22Rv1 (cell line): ENCODE measurements at regions not wholly inside any gene's neighbourhood (a gene's known extent, or its start where the extent isn't known, plus 50 kb on each side); places are given as distances from the start of the nearest gene placed in this dataset.
"Not testable (repeated sequence)": the region's sequence is repeated elsewhere in the genome, so short reads cannot be mapped to it uniquely, and the experiment has no call there.

ENCODE experiments used
- H3K27ac ChIP-seq: fragments of 450-650 bp; 2 replicates; pipeline ENCODE4 v1.5.1; 2017
- ZFX ChIP-seq: fragments of 450-650 bp; IDR thresholded peaks from 2 replicates; pipeline ENCODE4 v1.6.1; 2017; ENCODE audit warnings: antibody characterized with exemption, borderline replicate concordance
- TF ChIP-seq, protein P1 (sequence below): fragments of 450-650 bp; IDR thresholded peaks from 2 replicates; pipeline ENCODE4 v1.5.1; 2017; ENCODE audit warnings: mild to moderate bottlenecking

DNA sequence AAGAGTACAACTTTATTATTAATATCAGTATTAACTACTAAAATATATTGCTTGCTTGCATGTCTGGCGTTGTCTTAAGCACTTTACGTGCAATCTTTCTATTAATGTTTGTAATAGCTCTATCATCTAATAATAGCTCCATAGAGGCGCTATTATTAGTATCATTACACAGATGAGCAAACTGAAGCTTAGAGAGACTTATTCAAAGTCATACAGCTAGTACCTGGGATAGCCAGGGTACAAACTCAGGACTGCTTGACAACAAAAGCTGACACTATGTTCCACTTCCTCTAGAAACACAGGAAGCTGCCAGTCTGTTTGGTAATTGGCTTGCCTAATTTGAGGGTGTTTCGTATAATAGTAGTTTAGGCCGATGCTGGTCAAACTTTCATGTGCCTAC, 523.2 kb downstream of the RMST start:
- no peak overlapping the region for H3K27ac ChIP-seq
- TF ChIP-seq ZFX = no peak
- TF ChIP-seq, protein P1, sequence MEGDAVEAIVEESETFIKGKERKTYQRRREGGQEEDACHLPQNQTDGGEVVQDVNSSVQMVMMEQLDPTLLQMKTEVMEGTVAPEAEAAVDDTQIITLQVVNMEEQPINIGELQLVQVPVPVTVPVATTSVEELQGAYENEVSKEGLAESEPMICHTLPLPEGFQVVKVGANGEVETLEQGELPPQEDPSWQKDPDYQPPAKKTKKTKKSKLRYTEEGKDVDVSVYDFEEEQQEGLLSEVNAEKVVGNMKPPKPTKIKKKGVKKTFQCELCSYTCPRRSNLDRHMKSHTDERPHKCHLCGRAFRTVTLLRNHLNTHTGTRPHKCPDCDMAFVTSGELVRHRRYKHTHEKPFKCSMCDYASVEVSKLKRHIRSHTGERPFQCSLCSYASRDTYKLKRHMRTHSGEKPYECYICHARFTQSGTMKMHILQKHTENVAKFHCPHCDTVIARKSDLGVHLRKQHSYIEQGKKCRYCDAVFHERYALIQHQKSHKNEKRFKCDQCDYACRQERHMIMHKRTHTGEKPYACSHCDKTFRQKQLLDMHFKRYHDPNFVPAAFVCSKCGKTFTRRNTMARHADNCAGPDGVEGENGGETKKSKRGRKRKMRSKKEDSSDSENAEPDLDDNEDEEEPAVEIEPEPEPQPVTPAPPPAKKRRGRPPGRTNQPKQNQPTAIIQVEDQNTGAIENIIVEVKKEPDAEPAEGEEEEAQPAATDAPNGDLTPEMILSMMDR = no peak

DNA sequence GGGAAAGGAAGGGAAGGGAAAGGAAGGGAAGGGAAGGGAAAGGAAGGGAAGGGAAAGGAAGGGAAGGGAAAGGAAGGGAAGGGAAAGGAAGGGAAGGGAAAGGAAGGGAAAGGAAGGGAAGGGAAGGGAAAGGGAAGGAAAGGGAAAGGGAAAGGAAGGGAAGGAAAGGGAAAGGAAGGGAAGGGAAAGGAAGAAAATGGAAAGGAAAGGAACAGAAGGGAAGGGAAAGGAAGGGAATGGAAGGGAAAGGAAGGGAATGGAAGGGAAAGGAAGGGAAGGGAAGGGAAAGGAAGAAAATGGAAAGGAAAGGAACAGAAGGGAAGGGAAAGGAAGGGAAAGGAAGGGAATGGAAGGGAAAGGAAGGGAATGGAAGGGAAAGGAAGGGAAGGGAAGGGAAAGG, 526.0 kb downstream of the RMST start:
- not testable (repeated sequence) for H3K27ac ChIP-seq

DNA sequence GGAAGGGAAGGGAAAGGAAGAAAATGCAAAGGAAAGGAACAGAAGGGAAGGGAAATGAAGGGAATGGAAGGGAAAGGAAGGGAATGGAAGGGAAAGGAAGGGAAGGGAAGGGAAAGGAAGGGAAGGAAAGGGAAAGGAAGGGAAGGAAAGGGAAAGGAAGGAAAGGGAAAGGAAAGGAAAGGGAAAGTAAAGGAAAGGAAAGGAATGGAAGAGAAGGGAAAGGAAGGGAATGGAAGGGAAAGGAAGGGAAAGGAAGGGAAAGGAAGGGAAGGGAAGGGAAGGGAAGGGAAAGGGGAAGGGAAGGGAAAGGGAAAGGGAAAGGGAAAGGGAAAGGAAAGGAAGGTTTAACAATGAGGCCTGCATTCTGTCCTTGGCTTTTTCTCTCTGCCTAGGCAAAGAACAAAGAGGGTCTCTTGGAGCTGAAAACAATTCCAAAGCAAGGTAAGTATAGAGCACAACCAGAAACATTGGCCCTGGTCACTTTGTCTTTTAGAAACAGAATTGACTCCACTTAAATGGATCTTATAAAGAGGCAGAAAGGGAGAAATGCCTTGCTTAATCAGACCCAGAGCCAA, 525.9 kb upstream of the TMPO start:
- no peak for TF ChIP-seq ZFX
- TF ChIP-seq, protein P1 = no peak
- H3K27ac ChIP-seq = no peak overlapping the region

DNA sequence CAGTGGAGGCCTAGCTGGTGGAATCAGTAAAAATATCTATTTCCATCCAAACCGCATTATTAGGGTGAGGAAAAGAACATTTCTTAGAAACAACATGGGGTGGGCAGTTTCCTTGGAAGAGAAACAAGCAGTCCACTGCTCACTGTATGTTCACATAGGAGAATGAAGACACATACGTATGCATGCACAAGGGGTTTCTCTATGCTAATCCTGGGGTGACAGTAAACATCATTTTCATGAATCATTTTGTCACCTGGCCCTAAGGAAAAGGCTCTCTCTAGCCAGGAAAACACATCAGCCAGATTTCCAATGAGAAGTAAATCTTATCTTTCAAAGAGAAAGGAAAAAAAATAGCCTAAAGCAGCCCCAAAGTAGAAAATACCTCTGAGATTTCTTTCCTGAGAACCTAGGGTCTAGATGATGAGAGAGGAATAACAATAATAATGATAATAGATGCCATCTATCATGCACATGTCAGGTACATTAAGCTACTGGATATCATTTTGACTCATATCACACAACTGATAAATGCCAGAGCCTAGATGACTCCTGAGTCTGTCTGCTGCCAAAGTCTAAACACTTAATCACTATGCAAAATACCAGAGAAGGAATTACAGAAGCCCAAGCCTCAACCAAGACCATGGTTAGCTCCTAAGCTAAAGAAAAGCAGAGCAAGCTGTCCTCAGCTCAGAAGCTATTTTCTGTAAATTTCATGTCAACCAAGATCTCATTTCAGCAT, 520.5 kb upstream of the TMPO start:
- TF ChIP-seq ZFX = no peak
- TF ChIP-seq, protein P1 = no peak
- no peak overlapping the region for H3K27ac ChIP-seq

DNA sequence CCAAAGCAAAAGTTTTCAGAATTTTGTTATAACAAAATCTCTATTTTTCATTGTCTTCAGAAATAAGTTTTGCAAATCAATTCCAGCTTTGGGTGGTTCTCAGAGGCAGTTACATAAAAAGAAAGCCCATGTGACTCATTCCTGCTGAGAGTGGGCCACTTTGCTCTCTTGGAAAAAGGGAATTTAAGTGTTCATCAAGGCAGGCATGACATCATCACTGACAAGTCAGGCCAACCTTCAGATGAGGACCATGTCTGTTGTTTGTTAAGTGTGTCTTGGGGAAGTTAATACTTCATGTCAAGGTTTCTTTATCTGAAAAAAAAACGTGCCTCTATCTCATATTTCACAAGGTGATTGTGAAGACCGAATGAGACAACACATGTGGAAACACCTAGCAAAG, 519.8 kb upstream of the TMPO start:
- TF ChIP-seq ZFX = no peak
- TF ChIP-seq, protein P1 = no peak

DNA sequence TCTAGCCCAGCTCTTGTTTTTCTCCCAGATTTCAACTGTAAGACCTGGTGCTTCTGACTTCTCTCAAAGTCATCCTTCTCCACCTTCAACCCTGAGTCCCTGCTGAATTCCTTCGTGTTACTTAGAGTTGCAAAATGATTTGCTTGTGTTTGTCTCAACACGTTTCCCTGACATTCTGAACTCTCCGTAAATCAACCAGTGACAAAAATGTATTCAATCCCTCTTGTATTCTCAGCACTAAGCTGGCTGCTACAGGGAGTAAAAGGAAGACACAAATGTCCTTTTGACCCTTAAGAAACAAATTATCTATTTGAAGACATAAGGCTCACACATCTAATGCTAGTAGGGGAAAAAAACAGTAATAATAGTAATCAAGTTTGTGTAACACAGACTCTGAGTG, 514.0 kb upstream of the TMPO start:
- TF ChIP-seq, protein P1 = no peak
- no peak for TF ChIP-seq ZFX
- H3K27ac ChIP-seq = no peak overlapping the region

More for the DNA sequence above, 519.8 kb upstream of the TMPO start:
- H3K27ac ChIP-seq = no peak overlapping the region

DNA sequence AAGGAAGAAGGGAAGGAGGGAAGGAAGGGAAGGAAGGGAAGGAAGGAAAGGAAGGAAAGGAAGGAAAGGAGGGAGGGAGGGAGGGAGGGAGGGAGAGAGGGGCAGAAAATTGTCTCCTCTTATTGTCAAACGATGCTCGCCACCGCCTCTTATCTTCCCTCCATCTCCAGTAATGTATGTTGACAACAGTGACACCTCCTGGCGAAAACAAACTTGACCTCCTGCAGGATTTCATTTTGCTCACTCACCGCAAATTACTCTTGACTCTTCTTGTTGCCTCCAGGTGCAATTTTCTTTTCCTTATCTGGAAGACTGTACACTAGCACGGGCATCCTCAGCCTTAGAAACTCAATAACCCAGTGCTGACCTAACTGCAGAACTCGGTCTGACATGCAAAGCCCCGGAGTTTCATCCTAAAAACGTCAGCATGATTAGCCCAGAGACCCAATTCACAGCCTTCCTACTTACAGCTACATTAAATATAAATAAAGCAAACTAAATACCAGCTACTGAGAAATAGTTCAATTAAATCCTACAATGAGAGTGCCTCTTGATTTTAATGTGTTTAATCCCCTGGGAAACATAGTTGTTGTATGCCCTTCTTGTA, 512.4 kb upstream of the TMPO start:
- no peak overlapping the region for H3K27ac ChIP-seq
- TF ChIP-seq, protein P1 = peak; percentile 90
- TF ChIP-seq ZFX = no peak
